IMR-90 (cell line): ENCODE measurements at regions not wholly inside any gene's neighbourhood (a gene's known extent, or its start where the extent isn't known, plus 50 kb on each side); places are given as distances from the start of the nearest gene placed in this dataset.

Experiments used
- ATAC-seq: fragments of 200-7000 bp; cut with Tn5 transposase; 2 replicates; pipeline ENCODE4 v1.9.1; 2020; ENCODE audit warnings: low read depth, mild to moderate bottlenecking, moderate library complexity
- BruUV-seq: library from RNA; stranded (reverse); fragments of 400-500 nt; replicated peaks from 2 replicates; lab custom pipeline; 2021; lab: Mats Ljungman, UMichigan
- CTCF ChIA-PET: fragments of 300-600 bp; formaldehyde crosslinking; extraction: SDS; loops from one replicate; lab custom pipeline; 2021; ENCODE audit warnings: antibody characterized with exemption; lab: Yijun Ruan, JAX
- POLR2A ChIA-PET: fragments of 300-600 bp; sonication (Branson Sonifier 250); formaldehyde crosslinking; loops from one replicate; lab custom pipeline; 2022; ENCODE audit warnings: antibody characterized with exemption; ENCODE audit not compliant: unreplicated experiment; lab: Charles Lee
- DNase-seq: peaks from one replicate; pipeline ENCODE4 v3.0.0; 2013
- H2AFZ ChIP-seq: replicated peaks from 2 replicates; pipeline ENCODE3; 2013; ENCODE audit warnings: low read length, mild to moderate bottlenecking; ENCODE audit not compliant: poor library complexity
- H2AK5ac ChIP-seq: 2 replicates; pipeline ENCODE4 v1.6.1; 2013; ENCODE audit warnings: low read depth, low read length, inconsistent platforms
- H2AK9ac ChIP-seq: replicated peaks from 2 replicates; pipeline ENCODE3; 2013; ENCODE audit warnings: mild to moderate bottlenecking, low read depth, low read length, moderate library complexity; ENCODE audit not compliant: poor library complexity
- H2BK120ac ChIP-seq: 2 replicates; pipeline ENCODE4 v1.6.1; 2013; ENCODE audit warnings: low read depth, low read length, inconsistent platforms
- H2BK15ac ChIP-seq: 3 replicates; pipeline ENCODE4 v1.6.1; 2013; ENCODE audit warnings: low read depth, low read length, inconsistent platforms
- H2BK20ac ChIP-seq: 2 replicates; pipeline ENCODE4 v1.6.1; 2013; ENCODE audit warnings: low read depth, mild to moderate bottlenecking, inconsistent platforms, low read length, moderate library complexity
- H2BK5ac ChIP-seq: 2 replicates; pipeline ENCODE4 v1.6.1; 2013; ENCODE audit warnings: mild to moderate bottlenecking, low read depth, low read length, inconsistent platforms; ENCODE audit not compliant: poor library complexity, severe bottlenecking
- H3K14ac ChIP-seq: replicated peaks from 2 replicates; pipeline ENCODE4 v1.6.1; 2013; ENCODE audit warnings: low read depth, low read length, inconsistent platforms
- H3K18ac ChIP-seq: 2 replicates; pipeline ENCODE4 v1.6.1; 2013; ENCODE audit warnings: low read depth, low read length, control low read depth
- H3K23ac ChIP-seq: 2 replicates; pipeline ENCODE4 v1.6.1; 2013; ENCODE audit warnings: low read depth, low read length, inconsistent platforms
- H3K27ac ChIP-seq: 2 replicates; pipeline ENCODE4 v1.5.1; 2013; ENCODE audit warnings: mild to moderate bottlenecking, control low read depth, low read length; ENCODE audit not compliant: insufficient read depth
- H3K27me3 ChIP-seq: 2 replicates; pipeline ENCODE4 v1.6.1; 2013; ENCODE audit warnings: low read length; ENCODE audit not compliant: control insufficient read depth, insufficient read depth
- H3K36me3 ChIP-seq: 2 replicates; pipeline ENCODE4 v1.6.1; 2013; ENCODE audit warnings: low read length, mixed read lengths; ENCODE audit not compliant: control insufficient read depth, insufficient read depth
- H3K4ac ChIP-seq: 2 replicates; pipeline ENCODE4 v1.6.1; 2013; ENCODE audit warnings: low read depth, low read length, inconsistent platforms
- H3K4me1 ChIP-seq: 2 replicates; pipeline ENCODE4 v1.6.1; 2013; ENCODE audit warnings: low read length, mixed read lengths; ENCODE audit not compliant: control insufficient read depth, insufficient read depth
- H3K4me2 ChIP-seq: 2 replicates; pipeline ENCODE4 v1.6.1; 2013; ENCODE audit warnings: low read depth, mild to moderate bottlenecking, control low read depth, low read length, moderate library complexity
- H3K4me3 ChIP-seq: 2 replicates; pipeline ENCODE4 v1.5.1; 2013; ENCODE audit warnings: low read depth, mild to moderate bottlenecking, control low read depth, low read length, moderate library complexity; ENCODE audit not compliant: insufficient read depth
- H3K56ac ChIP-seq: 2 replicates; pipeline ENCODE4 v1.6.1; 2013; ENCODE audit warnings: low read length, inconsistent platforms; ENCODE audit not compliant: insufficient read depth; ENCODE audit errors: extremely low read depth
- H3K79me1 ChIP-seq, 2 experiments: 2 replicates each; pipeline ENCODE4 v1.6.1; 2013; ENCODE audit warnings: low read length in 2 of 2, inconsistent platforms in 1 of 2, low read depth in 1 of 2
- H3K9ac ChIP-seq: 2 replicates; pipeline ENCODE4 v1.6.1; 2013; ENCODE audit warnings: low read depth, low read length, control low read depth
- H3K9me1 ChIP-seq: 2 replicates; pipeline ENCODE4 v1.6.1; 2013; ENCODE audit warnings: low read length, inconsistent platforms; ENCODE audit not compliant: insufficient read depth
- H3K9me3 ChIP-seq: 2 replicates; pipeline ENCODE4 v1.6.1; 2013; ENCODE audit warnings: low read length; ENCODE audit not compliant: control insufficient read depth, insufficient read depth
- H4K20me1 ChIP-seq: 2 replicates; pipeline ENCODE4 v1.6.1; 2013; ENCODE audit warnings: low read length, inconsistent platforms; ENCODE audit not compliant: insufficient read depth
- H4K5ac ChIP-seq: 2 replicates; pipeline ENCODE4 v1.6.1; 2013; ENCODE audit warnings: mild to moderate bottlenecking, low read depth, low read length, control low read depth
- H4K8ac ChIP-seq, 2 experiments: 2 replicates each; pipeline ENCODE4 v1.6.1; 2013; ENCODE audit warnings: low read depth in 2 of 2, low read length in 2 of 2, control low read depth in 1 of 2, inconsistent platforms in 1 of 2
- H4K91ac ChIP-seq: 2 replicates; pipeline ENCODE4 v1.6.1; 2013; ENCODE audit warnings: low read depth, low read length, inconsistent platforms; ENCODE audit not compliant: insufficient read depth
- WGBS, 2 experiments: methylation state at CpG; one replicate each; pipeline versions ENCODE4 v1.1.5 to v1.1.7; 2013; ENCODE audit warnings: missing lambda C conversion rate in 2 of 2; ENCODE audit not compliant: insufficient read length in 1 of 2; ENCODE audit errors: extremely low coverage in 2 of 2; 5-methylcytosine and 5-hydroxymethylcytosine counted together
- dilution Hi-C: fragments of 300-500 bp; cut with HindIII; formaldehyde crosslinking; loops from one replicate; pipeline ENCODE4 v1.14.3; 2018; ENCODE audit warnings: low sequenced_read_pairs; ENCODE audit not compliant: unreplicated experiment
- in situ Hi-C: fragments of 300-500 bp; cut with MboI; formaldehyde crosslinking; loops from 3 replicates; pipeline ENCODE4 v1.14.3; 2019; ENCODE audit warnings: low sequenced_read_pairs, inconsistent platforms, mixed read lengths
- intact Hi-C: fragments of 100-400 bp; cut with micrococcal nuclease; formaldehyde crosslinking; loops from 2 replicates; pipeline ENCODE4 v1.10.0; 2022
- TF ChIP-seq, protein P1 (sequence below): fragments of 150-350 bp; IDR thresholded peaks from 2 replicates; pipeline ENCODE4 v1.6.1; 2017; ENCODE audit warnings: mild to moderate bottlenecking, antibody characterized with exemption, low read length, low read depth

DNA sequence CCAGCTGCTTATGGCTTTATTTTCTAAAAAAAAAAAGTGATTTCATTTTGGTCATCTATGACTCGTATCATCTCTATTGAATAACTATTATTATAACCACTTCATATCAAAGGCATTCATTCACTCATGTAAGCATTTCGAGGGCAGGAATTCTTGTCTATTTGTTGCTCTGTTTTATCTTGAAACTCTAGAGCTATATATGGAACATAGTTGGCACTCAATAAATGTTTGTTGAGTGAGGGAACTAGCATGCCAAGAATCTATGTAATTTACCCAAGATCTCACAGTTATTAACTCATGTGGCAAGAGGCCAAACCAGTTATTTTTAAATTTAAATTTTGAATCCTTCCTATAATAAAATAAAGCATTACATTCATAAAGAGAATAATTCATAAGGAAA, 470.1 kb downstream of the TMX3 start:
- Histone ChIP-seq H3K36me3 (no peaks in the 10 kb centered on the region), H4K8ac (no peak overlapping the region), H2BK5ac (no peak overlapping the region), H3K4ac (no peak overlapping the region), H2BK20ac (no peak overlapping the region), H3K18ac (no peak overlapping the region), H3K4me1 (no peaks in the 10 kb centered on the region), H4K91ac (no peak overlapping the region), H3K14ac (no peak overlapping the region), H3K27me3 (no peaks in the 10 kb centered on the region), H2AFZ (no peak overlapping the region), H3K23ac (no peak overlapping the region), H3K9ac (no peak overlapping the region), H2BK120ac (no peak overlapping the region), H3K4me2 (no peak overlapping the region), H2BK15ac (no peak overlapping the region), H3K27ac (0 out of 2 replicates have a peak overlapping the region, but pooled peaks have one; percentile 22), H2AK5ac (no peak overlapping the region), H4K20me1 (no peaks in the 10 kb centered on the region), H3K4me3 (no peak overlapping the region), H4K5ac (no peak overlapping the region), H3K9me3 (peaks cover 5% of the 10 kb centered on the region; the same call in 1 of the 2 replicates), H3K56ac (no peak overlapping the region), H3K9me1 (no peaks in the 10 kb centered on the region), H3K79me1 (no peaks in the 10 kb centered on the region), H2AK9ac (no peak overlapping the region)
- WGBS, 2 experiments = no CpG with 5 or more reads among the region's 2 CpGs
- no TSS peak for BruUV-seq
- intact Hi-C loops = no loop called here
- peak; percentile 74 for DNase-seq
- POLR2A ChIA-PET = no interaction called here
- dilution Hi-C loops = no loop called here
- CTCF ChIA-PET = no interaction called here
- no peak for ATAC-seq
- TF ChIP-seq, protein P1, sequence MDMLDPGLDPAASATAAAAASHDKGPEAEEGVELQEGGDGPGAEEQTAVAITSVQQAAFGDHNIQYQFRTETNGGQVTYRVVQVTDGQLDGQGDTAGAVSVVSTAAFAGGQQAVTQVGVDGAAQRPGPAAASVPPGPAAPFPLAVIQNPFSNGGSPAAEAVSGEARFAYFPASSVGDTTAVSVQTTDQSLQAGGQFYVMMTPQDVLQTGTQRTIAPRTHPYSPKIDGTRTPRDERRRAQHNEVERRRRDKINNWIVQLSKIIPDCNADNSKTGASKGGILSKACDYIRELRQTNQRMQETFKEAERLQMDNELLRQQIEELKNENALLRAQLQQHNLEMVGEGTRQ = no peak
- in situ Hi-C loops = no loop called here
